LNCaP clone FGC (cell line): ENCODE measurements at regions not wholly inside any gene's neighbourhood (a gene's known extent, or its start where the extent isn't known, plus 50 kb on each side); places are given as distances from the start of the nearest gene placed in this dataset.

Experiments used
- DNase-seq: peaks from one replicate; pipeline ENCODE4 v3.0.0-alpha.2; 2011; ENCODE audit warnings: low read depth
- H3K4me3 ChIP-seq: 2 replicates; pipeline ENCODE4 v1.5.1; 2011; ENCODE audit warnings: mild to moderate bottlenecking, low read depth, low read length, control low read depth
- CTCF ChIP-seq: IDR thresholded peaks from 2 replicates; pipeline ENCODE4 v1.5.1; 2012; ENCODE audit warnings: mild to moderate bottlenecking; ENCODE audit not compliant: control insufficient read depth, insufficient read depth; ENCODE audit errors: extremely low read depth

- no peak for DNase-seq
- no peak overlapping the region for H3K4me3 ChIP-seq
- no peak for TF ChIP-seq CTCF
Measured at GRCh38 chr6:138677538-138677937, 96.0 kb upstream of the CCDC28A start.

- TF ChIP-seq CTCF = no peak
- no peak overlapping the region for H3K4me3 ChIP-seq
- no peak for DNase-seq
Measured at GRCh38 chr6:138678168-138678567, 95.4 kb upstream of the CCDC28A start.

- no peak overlapping the region for H3K4me3 ChIP-seq
- TF ChIP-seq CTCF = no peak
- DNase-seq = no peak
Measured at GRCh38 chr6:138680085-138680484, 93.5 kb upstream of the CCDC28A start.

GRCh38 chr6:138681627-138682026 lies 91.9 kb upstream of the CCDC28A start:
- H3K4me3 ChIP-seq = no peak overlapping the region
- no peak for TF ChIP-seq CTCF
- DNase-seq = no peak

- no peak for DNase-seq
- no peak overlapping the region for H3K4me3 ChIP-seq
- TF ChIP-seq CTCF = no peak
Measured at GRCh38 chr6:138682704-138683527, 90.7 kb upstream of the CCDC28A start.

- DNase-seq = no peak
- no peak for TF ChIP-seq CTCF
- no peak overlapping the region for H3K4me3 ChIP-seq
Measured at GRCh38 chr6:138685257-138685656, 88.3 kb upstream of the CCDC28A start.

- H3K4me3 ChIP-seq = no peak overlapping the region
- no peak for TF ChIP-seq CTCF
- no peak for DNase-seq
Measured at GRCh38 chr6:138685781-138686180, 87.8 kb upstream of the CCDC28A start.
